GM12872 (cell line): ENCODE measurements at regions not wholly inside any gene's neighbourhood (a gene's known extent, or its start where the extent isn't known, plus 50 kb on each side); places are given as distances from the start of the nearest gene placed in this dataset.

Experiments used
- CTCF ChIP-seq: IDR thresholded peaks from 3 replicates; pipeline ENCODE4 v1.5.1; 2011; ENCODE audit warnings: low read depth, mild to moderate bottlenecking, low read length, moderate library complexity; ENCODE audit not compliant: insufficient read depth

- TF ChIP-seq CTCF, result no peak
Measured at GRCh38 chr5:124889850-124890249, 143.4 kb upstream of the ZNF608 start.

- TF ChIP-seq CTCF, result no peak
Measured at GRCh38 chr5:124891179-124891578, 144.7 kb upstream of the ZNF608 start.

GRCh38 chr5:124892185-124892848 is 145.9 kb upstream of the ZNF608 start:
- TF ChIP-seq CTCF, result no peak

- TF ChIP-seq CTCF, result no peak
Measured at GRCh38 chr5:124894541-124894940, 148.1 kb upstream of the ZNF608 start.

- TF ChIP-seq CTCF, result no peak
Measured at GRCh38 chr5:124895236-124895635, 148.8 kb upstream of the ZNF608 start.

GRCh38 chr5:124901081-124901480 is 154.6 kb upstream of the ZNF608 start:
- no peak for TF ChIP-seq CTCF

GRCh38 chr5:124902097-124902821 is 155.8 kb upstream of the ZNF608 start:
- no peak for TF ChIP-seq CTCF
